H9 (cell line): ENCODE measurements at regions not wholly inside any gene's neighbourhood (a gene's known extent, or its start where the extent isn't known, plus 50 kb on each side); places are given as distances from the start of the nearest gene placed in this dataset.

Source experiments
- DNase-seq: peaks from one replicate; pipeline ENCODE4 v3.0.0-alpha.2; 2017
- H2AFZ ChIP-seq: one replicate; pipeline ENCODE4 v1.6.1; 2013; ENCODE audit warnings: mild to moderate bottlenecking, low read length, control low read depth, moderate library complexity
- H2AK5ac ChIP-seq: 2 replicates; pipeline ENCODE4 v1.6.1; 2013; ENCODE audit warnings: low read length, control low read depth, mixed read lengths; ENCODE audit not compliant: insufficient read length
- H2BK120ac ChIP-seq: one replicate; pipeline ENCODE4 v1.6.1; 2013; ENCODE audit warnings: low read depth, mild to moderate bottlenecking, low read length, control low read depth, inconsistent platforms; ENCODE audit not compliant: poor library complexity, severe bottlenecking
- H2BK12ac ChIP-seq: 2 replicates; pipeline ENCODE4 v1.6.1; 2013; ENCODE audit warnings: low read length, control low read depth, mixed read lengths, low read depth; ENCODE audit not compliant: insufficient read length
- H2BK15ac ChIP-seq: 2 replicates; pipeline ENCODE4 v1.6.1; 2013; ENCODE audit warnings: low read depth, low read length, control low read depth
- H2BK20ac ChIP-seq: one replicate; pipeline ENCODE4 v1.6.1; 2013; ENCODE audit warnings: low read depth, mild to moderate bottlenecking, low read length, control low read depth, inconsistent platforms; ENCODE audit not compliant: poor library complexity, severe bottlenecking
- H2BK5ac ChIP-seq: 2 replicates; pipeline ENCODE4 v1.6.1; 2013; ENCODE audit warnings: low read length, control low read depth, mixed read lengths; ENCODE audit not compliant: insufficient read length
- H3K14ac ChIP-seq: 2 replicates; pipeline ENCODE4 v1.6.1; 2013; ENCODE audit warnings: low read length, control low read depth; ENCODE audit not compliant: insufficient read depth
- H3K18ac ChIP-seq: 2 replicates; pipeline ENCODE4 v1.6.1; 2013; ENCODE audit warnings: low read depth, mild to moderate bottlenecking, mixed read lengths, low read length, control low read depth; ENCODE audit not compliant: insufficient read length
- H3K23ac ChIP-seq: 2 replicates; pipeline ENCODE4 v1.6.1; 2013; ENCODE audit warnings: low read length, control low read depth, mixed read lengths, low read depth; ENCODE audit not compliant: insufficient read length
- H3K23me2 ChIP-seq: 2 replicates; pipeline ENCODE4 v1.6.1; 2013; ENCODE audit warnings: low read depth, mild to moderate bottlenecking, mixed read lengths, low read length, control low read depth; ENCODE audit not compliant: insufficient read length, poor library complexity, severe bottlenecking
- H3K27ac ChIP-seq: 2 replicates; pipeline ENCODE4 v1.5.1; 2013; ENCODE audit warnings: low read length, control low read depth, mixed read lengths, low read depth; ENCODE audit not compliant: insufficient read length
- H3K27me3 ChIP-seq: 2 replicates; pipeline ENCODE4 v1.6.1; 2013; ENCODE audit warnings: low read length, control low read depth, inconsistent platforms; ENCODE audit not compliant: insufficient read depth
- H3K4ac ChIP-seq: 2 replicates; pipeline ENCODE4 v1.6.1; 2013; ENCODE audit warnings: low read depth, mild to moderate bottlenecking, control low read depth, inconsistent platforms, low read length, moderate library complexity
- H3K4me1 ChIP-seq: 2 replicates; pipeline ENCODE4 v1.6.1; 2013; ENCODE audit warnings: low read length, control low read depth, inconsistent platforms; ENCODE audit not compliant: insufficient read depth
- H3K4me2 ChIP-seq: 2 replicates; pipeline ENCODE4 v1.6.1; 2013; ENCODE audit warnings: low read length, control low read depth, mixed read lengths; ENCODE audit not compliant: insufficient read length, insufficient read depth
- H3K56ac ChIP-seq: 2 replicates; pipeline ENCODE4 v1.6.1; 2013; ENCODE audit warnings: low read depth, mild to moderate bottlenecking, mixed read lengths, low read length, control low read depth; ENCODE audit not compliant: insufficient read length
- H3K79me1 ChIP-seq: 2 replicates; pipeline ENCODE4 v1.6.1; 2013; ENCODE audit warnings: low read depth, mild to moderate bottlenecking, moderate library complexity, low read length, control low read depth, inconsistent platforms; ENCODE audit not compliant: insufficient read depth, poor library complexity, severe bottlenecking
- H3K79me2 ChIP-seq: 2 replicates; pipeline ENCODE4 v1.6.1; 2013; ENCODE audit warnings: low read length, control low read depth, inconsistent platforms; ENCODE audit not compliant: insufficient read depth
- H3K9ac ChIP-seq: 2 replicates; pipeline ENCODE4 v1.6.1; 2013; ENCODE audit warnings: low read length, control low read depth, mixed read lengths; ENCODE audit not compliant: insufficient read length; ENCODE audit errors: extremely low read depth
- H3K9me3 ChIP-seq: one replicate; pipeline ENCODE4 v1.6.1; 2013; ENCODE audit warnings: low read depth, low read length, inconsistent platforms; ENCODE audit not compliant: control insufficient read depth
- H3T11ph ChIP-seq: one replicate; pipeline ENCODE4 v1.6.1; 2013; ENCODE audit warnings: mild to moderate bottlenecking, low read length, control low read depth, inconsistent platforms
- H4K20me1 ChIP-seq: one replicate; pipeline ENCODE4 v1.6.1; 2013; ENCODE audit not compliant: control insufficient read depth, insufficient read length, insufficient read depth
- H4K5ac ChIP-seq: 2 replicates; pipeline ENCODE4 v1.6.1; 2013; ENCODE audit warnings: low read depth, mild to moderate bottlenecking, mixed read lengths, low read length, control low read depth; ENCODE audit not compliant: insufficient read length
- H4K8ac ChIP-seq: replicated peaks from 2 replicates; pipeline ENCODE4 v1.6.1; 2013; ENCODE audit warnings: low read length, control low read depth, mixed read lengths, low read depth; ENCODE audit not compliant: insufficient read length
- H4K91ac ChIP-seq: 2 replicates; pipeline ENCODE4 v1.6.1; 2013; ENCODE audit warnings: low read depth, mild to moderate bottlenecking, moderate library complexity, mixed read lengths, low read length, control low read depth; ENCODE audit not compliant: insufficient read length
- H3K27ac Mint-ChIP-seq, 3 experiments: 2 replicates in 2 of 3; 3 replicates in 1 of 3; pipeline ENCODE4 v1.8.0; 2020 to 2021; ENCODE audit warnings: mixed read lengths in 3 of 3, mild to moderate bottlenecking in 1 of 3, moderate library complexity in 1 of 3
- H3K27me3 Mint-ChIP-seq: 2 replicates; pipeline ENCODE4 v1.8.0; 2021; ENCODE audit warnings: low read depth, mild to moderate bottlenecking, moderate library complexity, mixed read lengths
- H3K36me3 Mint-ChIP-seq, 3 experiments: 2 replicates in 2 of 3; 3 replicates in 1 of 3; pipeline ENCODE4 v1.8.0; 2020 to 2021; ENCODE audit warnings: low read depth in 3 of 3, mixed read lengths in 3 of 3; ENCODE audit not compliant: insufficient read depth in 1 of 3
- H3K4me1 Mint-ChIP-seq, 2 experiments: 2 replicates each; pipeline ENCODE4 v1.8.0; 2020; ENCODE audit warnings: mixed read lengths in 2 of 2
- H3K4me3 Mint-ChIP-seq, 2 experiments: 2 replicates in 1 of 2; 3 replicates in 1 of 2; pipeline ENCODE4 v1.8.0; 2020 to 2021; ENCODE audit warnings: mild to moderate bottlenecking in 2 of 2, mixed read lengths in 2 of 2, moderate library complexity in 1 of 2
- H3K9me3 Mint-ChIP-seq, 2 experiments: 2 replicates in 1 of 2; 3 replicates in 1 of 2; pipeline ENCODE4 v1.8.0; 2020; ENCODE audit warnings: mild to moderate bottlenecking in 2 of 2, mixed read lengths in 2 of 2, moderate library complexity in 1 of 2
- CTCF ChIP-seq: fragments of 200-600 bp; sonication (generic); conservative IDR thresholded peaks from 3 replicates; pipeline ENCODE4 v1.8.0; 2021; ENCODE audit warnings: antibody characterized with exemption, mild to moderate bottlenecking
- WGBS: extraction: QIAGEN DNeasy Blood & Tissue Kit; methylation state at CpG from one replicate; pipeline ENCODE4 v1.1.7; 2013; ENCODE audit warnings: missing lambda C conversion rate, low lambda C conversion rate, mixed read lengths; ENCODE audit not compliant: insufficient read length; ENCODE audit errors: extremely low coverage; 5-methylcytosine and 5-hydroxymethylcytosine counted together

DNA sequence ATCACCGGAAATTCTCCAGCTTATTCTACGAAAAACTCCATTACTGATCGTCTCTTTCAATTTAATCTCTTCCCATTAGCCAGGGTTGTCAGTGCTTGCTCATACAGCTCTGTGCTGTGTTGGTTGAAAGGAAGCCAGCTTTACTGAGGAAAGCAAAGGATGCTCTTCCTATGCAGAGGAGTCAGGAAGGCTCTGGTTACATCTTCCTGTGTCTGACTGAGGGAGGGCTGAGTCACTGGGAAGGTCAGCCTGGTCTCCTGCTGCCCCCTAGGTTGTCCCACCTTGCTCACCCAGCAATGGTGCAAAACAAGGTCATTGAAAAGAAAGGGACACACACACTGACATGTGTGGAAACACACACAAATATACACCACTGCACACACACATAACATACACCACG is 975.6 kb downstream of the DCDC2C start:
- H4K8ac ChIP-seq = no peak overlapping the region
- Mint-ChIP-seq H3K4me1 (peaks cover 3 to 6% of the 10 kb centered on the region in 2 experiments), H3K9me3 (no peaks in the 10 kb centered on the region; a peak in 1 of 5 replicates), H3K36me3 (no peaks in the 10 kb centered on the region), H3K27me3 (no peaks in the 10 kb centered on the region), H3K4me3 (no peak overlapping the region), H3K27ac (no peak overlapping the region)
- no peak overlapping the region for H2BK5ac ChIP-seq
- no peak overlapping the region for H2BK15ac ChIP-seq
- H3K9me3 ChIP-seq = no peaks in the 10 kb centered on the region
- H3K4ac ChIP-seq = no peak overlapping the region
- no peak overlapping the region for H3T11ph ChIP-seq
- H3K9ac ChIP-seq = no peak overlapping the region
- H3K4me1 ChIP-seq = no peaks in the 10 kb centered on the region
- H2BK20ac ChIP-seq = no peak overlapping the region
- H3K4me2 ChIP-seq = no peak overlapping the region
- no peak overlapping the region for H2BK120ac ChIP-seq
- no peak overlapping the region for H2BK12ac ChIP-seq
- H4K5ac ChIP-seq = no peak overlapping the region
- H3K27me3 ChIP-seq = no peaks in the 10 kb centered on the region
- H3K23ac ChIP-seq = no peak overlapping the region
- H4K91ac ChIP-seq = no peak overlapping the region
- H3K79me2 ChIP-seq = no peaks in the 10 kb centered on the region; the same call in 1 of the 2 replicates
- H3K79me1 ChIP-seq = no peaks in the 10 kb centered on the region
- H3K14ac ChIP-seq = no peak overlapping the region
- no peak overlapping the region for H2AFZ ChIP-seq
- H2AK5ac ChIP-seq = no peak overlapping the region
- no peak overlapping the region for H3K56ac ChIP-seq
- no peaks in the 10 kb centered on the region for H3K23me2 ChIP-seq
- TF ChIP-seq CTCF = no peak
- no peak overlapping the region for H3K18ac ChIP-seq
- no peak overlapping the region for H3K27ac ChIP-seq
- no peaks in the 10 kb centered on the region for H4K20me1 ChIP-seq
- WGBS = no CpG with 5 or more reads among the region's 4 CpGs
- no peak for DNase-seq
